Chondrocyte (in vitro differentiated cells): ENCODE measurements at regions not wholly inside any gene's neighbourhood (a gene's known extent, or its start where the extent isn't known, plus 50 kb on each side); places are given as distances from the start of the nearest gene placed in this dataset.
A peak's percentile ranks its signal among the peaks of the same experiment; 100 is the strongest.

Source experiments
- DNase-seq: peaks from one replicate; pipeline ENCODE4 v3.0.0; 2021; ENCODE audit warnings: mixed read lengths, low spot score
- H3K27ac Mint-ChIP-seq: one replicate; pipeline ENCODE4 v1.8.0; 2021; ENCODE audit warnings: mild to moderate bottlenecking, moderate library complexity, mixed read lengths; ENCODE audit not compliant: unreplicated experiment
- H3K27me3 Mint-ChIP-seq: 2 replicates; pipeline ENCODE4 v1.8.0; 2021; ENCODE audit warnings: low read depth, mixed read lengths
- H3K36me3 Mint-ChIP-seq: 2 replicates; pipeline ENCODE4 v1.8.0; 2021; ENCODE audit warnings: low read depth, mixed read lengths
- H3K4me1 Mint-ChIP-seq: 2 replicates; pipeline ENCODE4 v1.8.0; 2021; ENCODE audit warnings: low read depth, mild to moderate bottlenecking, mixed read lengths
- H3K4me3 Mint-ChIP-seq: one replicate; pipeline ENCODE4 v1.8.0; 2021; ENCODE audit warnings: mild to moderate bottlenecking, moderate library complexity, mixed read lengths; ENCODE audit not compliant: unreplicated experiment
- H3K9me3 Mint-ChIP-seq: 2 replicates; pipeline ENCODE4 v1.8.0; 2021; ENCODE audit warnings: low read depth, mixed read lengths
- TF ChIP-seq, protein P1 (sequence below): fragments of 200-600 bp; sonication (generic); IDR thresholded peaks from 2 replicates; pipeline ENCODE4 v1.5.0; 2021; ENCODE audit warnings: antibody characterized with exemption, mild to moderate bottlenecking, moderate library complexity

DNA sequence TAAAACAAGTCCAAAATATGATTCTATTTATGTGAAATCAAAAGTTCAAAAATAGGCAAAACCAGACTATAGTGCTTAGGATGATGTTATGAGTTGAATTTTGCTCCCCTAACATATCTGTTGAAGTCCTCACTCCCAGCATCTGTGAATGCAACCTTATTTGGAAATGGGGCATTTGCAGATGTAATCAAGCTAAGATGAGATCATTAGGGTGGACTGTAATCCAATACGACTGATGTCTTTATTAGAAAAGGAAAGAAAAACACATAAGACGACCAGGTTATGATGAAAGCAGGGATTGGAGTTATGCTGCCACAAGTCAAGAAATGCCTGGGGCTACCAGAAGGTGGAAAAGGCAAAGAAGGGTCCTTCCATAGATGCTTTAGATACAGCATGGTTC, 110.5 kb upstream of the CCDC39 start:
- TF ChIP-seq, protein P1, sequence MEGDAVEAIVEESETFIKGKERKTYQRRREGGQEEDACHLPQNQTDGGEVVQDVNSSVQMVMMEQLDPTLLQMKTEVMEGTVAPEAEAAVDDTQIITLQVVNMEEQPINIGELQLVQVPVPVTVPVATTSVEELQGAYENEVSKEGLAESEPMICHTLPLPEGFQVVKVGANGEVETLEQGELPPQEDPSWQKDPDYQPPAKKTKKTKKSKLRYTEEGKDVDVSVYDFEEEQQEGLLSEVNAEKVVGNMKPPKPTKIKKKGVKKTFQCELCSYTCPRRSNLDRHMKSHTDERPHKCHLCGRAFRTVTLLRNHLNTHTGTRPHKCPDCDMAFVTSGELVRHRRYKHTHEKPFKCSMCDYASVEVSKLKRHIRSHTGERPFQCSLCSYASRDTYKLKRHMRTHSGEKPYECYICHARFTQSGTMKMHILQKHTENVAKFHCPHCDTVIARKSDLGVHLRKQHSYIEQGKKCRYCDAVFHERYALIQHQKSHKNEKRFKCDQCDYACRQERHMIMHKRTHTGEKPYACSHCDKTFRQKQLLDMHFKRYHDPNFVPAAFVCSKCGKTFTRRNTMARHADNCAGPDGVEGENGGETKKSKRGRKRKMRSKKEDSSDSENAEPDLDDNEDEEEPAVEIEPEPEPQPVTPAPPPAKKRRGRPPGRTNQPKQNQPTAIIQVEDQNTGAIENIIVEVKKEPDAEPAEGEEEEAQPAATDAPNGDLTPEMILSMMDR = no peak
- Mint-ChIP-seq H3K4me3 (no peak overlapping the region), H3K27ac (no peak overlapping the region), H3K36me3 (no peaks in the 10 kb centered on the region), H3K4me1 (no peaks in the 10 kb centered on the region), H3K27me3 (no peaks in the 10 kb centered on the region), H3K9me3 (no peaks in the 10 kb centered on the region)
- no peak for DNase-seq

- Mint-ChIP-seq H3K36me3 (no peaks in the 10 kb centered on the region), H3K27me3 (peaks cover 13% of the 10 kb centered on the region), H3K27ac (no peak overlapping the region), H3K4me3 (no peak overlapping the region), H3K4me1 (no peaks in the 10 kb centered on the region), H3K9me3 (no peaks in the 10 kb centered on the region)
- DNase-seq = no peak
- TF ChIP-seq, protein P1 = no peak
Observed at GRCh38 chr3:180798197-180798596, 114.3 kb upstream of the FXR1 start.

DNA sequence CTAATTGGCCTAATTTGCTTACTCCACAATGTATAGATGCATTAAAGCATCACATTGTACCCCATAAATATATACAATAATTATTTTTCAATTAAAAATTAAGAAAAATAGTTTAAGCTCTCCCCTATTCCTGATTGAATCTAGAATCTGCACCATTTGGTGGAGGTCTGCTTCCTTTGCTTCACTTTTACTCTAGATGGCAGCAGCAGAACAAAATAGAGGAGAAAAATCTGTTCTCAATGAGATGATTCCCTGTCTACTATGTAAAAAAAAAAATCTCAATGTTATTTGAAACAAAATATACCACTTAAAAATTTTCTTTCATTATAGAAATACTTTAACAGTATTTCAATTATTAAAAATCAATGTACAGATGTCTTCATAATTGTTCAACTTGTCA, 109.6 kb upstream of the FXR1 start:
- TF ChIP-seq, protein P1 = peak; percentile 88
- peaks cover 14% of the 10 kb centered on the region for H3K27me3 Mint-ChIP-seq
- H3K27ac Mint-ChIP-seq = no peak overlapping the region
- H3K36me3 Mint-ChIP-seq = no peaks in the 10 kb centered on the region
- peaks cover 5% of the 10 kb centered on the region for H3K4me1 Mint-ChIP-seq
- DNase-seq = no peak
- H3K9me3 Mint-ChIP-seq = no peaks in the 10 kb centered on the region
- no peak overlapping the region for H3K4me3 Mint-ChIP-seq

GRCh38 chr3:180804916-180805315, 107.6 kb upstream of the FXR1 start:
- Mint-ChIP-seq H3K4me1 (peaks cover 5% of the 10 kb centered on the region), H3K27me3 (peaks cover 10% of the 10 kb centered on the region), H3K9me3 (no peaks in the 10 kb centered on the region), H3K36me3 (no peaks in the 10 kb centered on the region), H3K27ac (no peak overlapping the region), H3K4me3 (no peak overlapping the region)
- TF ChIP-seq, protein P1 = peak; percentile 74
- DNase-seq = no peak

DNA sequence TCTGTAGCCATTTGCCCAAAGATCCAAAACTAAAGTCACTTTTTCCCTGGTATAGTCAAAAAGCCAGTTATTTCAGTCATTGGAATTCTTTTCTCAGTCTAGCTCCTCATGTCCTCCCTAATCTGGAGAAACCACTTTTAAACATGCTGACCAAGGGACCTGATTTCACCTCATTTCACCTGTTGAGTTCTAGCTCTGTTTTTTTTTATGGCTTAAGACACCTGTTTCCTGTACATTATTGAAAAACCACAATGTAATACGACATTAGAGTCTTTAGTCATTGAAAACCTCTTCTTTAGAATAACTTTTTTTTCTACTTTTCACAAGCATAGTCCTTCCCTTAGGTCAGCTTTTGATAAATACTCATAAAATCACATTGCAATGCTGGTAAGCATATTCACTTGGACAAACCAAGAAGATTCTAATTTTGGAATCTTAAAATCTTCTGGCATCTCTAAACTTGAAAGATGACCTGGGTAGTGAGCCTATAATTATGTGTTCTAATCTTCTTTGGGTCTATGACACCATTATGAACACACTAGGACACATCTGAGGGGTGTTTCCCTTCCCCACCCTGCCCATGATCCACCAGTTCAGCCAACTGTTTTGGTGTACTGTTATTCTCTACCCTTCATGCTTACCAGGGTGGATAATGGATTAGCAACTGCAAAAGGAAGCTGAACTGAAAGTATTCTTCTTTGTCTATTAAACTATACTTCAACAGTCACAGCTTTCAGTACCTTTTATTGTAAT, 103.5 kb upstream of the FXR1 start:
- H3K9me3 Mint-ChIP-seq = no peaks in the 10 kb centered on the region
- TF ChIP-seq, protein P1 = no peak
- DNase-seq = no peak
- H3K27ac Mint-ChIP-seq = no peak overlapping the region
- H3K4me1 Mint-ChIP-seq = peaks cover 5% of the 10 kb centered on the region
- H3K4me3 Mint-ChIP-seq = no peak overlapping the region
- peaks cover 6% of the 10 kb centered on the region for H3K27me3 Mint-ChIP-seq
- no peaks in the 10 kb centered on the region for H3K36me3 Mint-ChIP-seq
